Stimulated activated CD4-positive, alpha-beta T cell treated with anti-CD3 and anti-CD28 coated beads, Interleukin-1b, Interleukin-23, amount 100 ng/mL, for 1 hour (primary cell): ENCODE measurements at regions not wholly inside any gene's neighbourhood (a gene's known extent, or its start where the extent isn't known, plus 50 kb on each side); places are given as distances from the start of the nearest gene placed in this dataset.
"Not testable (repeated sequence)": the region's sequence is repeated elsewhere in the genome, so short reads cannot be mapped to it uniquely, and the experiment has no call there.

Experiments
- DNase-seq, 2 donors: peaks; one replicate each; pipeline ENCODE4 v3.0.0-alpha.2; 2020; ENCODE audit warnings: low read depth in 2 of 2

GRCh38 chr13:40042991-40043390 lies 387.5 kb downstream of the COG6 start:
- no peak for DNase-seq

GRCh38 chr13:40043764-40044163 lies 388.3 kb downstream of the COG6 start:
- DNase-seq: no peak

GRCh38 chr13:40047322-40047771 lies 391.9 kb downstream of the COG6 start:
- DNase-seq: no peak

- DNase-seq: no peak
Measured at GRCh38 chr13:40048551-40048950, 393.1 kb downstream of the COG6 start.

GRCh38 chr13:40052954-40053353 lies 397.5 kb downstream of the COG6 start:
- no peak for DNase-seq

- DNase-seq: no peak
Measured at GRCh38 chr13:40053401-40053800, 397.9 kb downstream of the COG6 start.

- DNase-seq: not testable (repeated sequence)
Measured at GRCh38 chr13:40054422-40054821, 399.0 kb downstream of the COG6 start.

GRCh38 chr13:40056898-40057619 lies 401.6 kb downstream of the COG6 start:
- no peak for DNase-seq

- DNase-seq: no peak
Measured at GRCh38 chr13:40058757-40059236, 403.3 kb downstream of the COG6 start.

- no peak for DNase-seq
Measured at GRCh38 chr13:40059540-40060232, 404.2 kb downstream of the COG6 start.

- no peak for DNase-seq
Measured at GRCh38 chr13:40060296-40061007, 405.0 kb downstream of the COG6 start.

GRCh38 chr13:40061466-40062450 lies 406.3 kb downstream of the COG6 start:
- no peak for DNase-seq

GRCh38 chr13:40063278-40063698 lies 407.8 kb downstream of the COG6 start:
- DNase-seq: no peak

GRCh38 chr13:40063703-40064102 lies 408.2 kb downstream of the COG6 start:
- no peak for DNase-seq

- DNase-seq: no peak
Measured at GRCh38 chr13:40064154-40065097, 409.0 kb downstream of the COG6 start.

- DNase-seq: peak; percentile 32 to 52
Measured at GRCh38 chr13:40069173-40070044, 413.9 kb downstream of the COG6 start.

GRCh38 chr13:40070357-40070756 lies 414.9 kb downstream of the COG6 start:
- DNase-seq: no peak

GRCh38 chr13:40072663-40073120 lies 417.2 kb downstream of the COG6 start:
- no peak for DNase-seq

- DNase-seq: no peak
Measured at GRCh38 chr13:40074338-40074737, 418.9 kb downstream of the COG6 start.
